ENCODE measurements at regions not wholly inside any gene's neighbourhood (a gene's known extent, or its start where the extent isn't known, plus 50 kb on each side); places are given as distances from the start of the nearest gene placed in this dataset.
A peak's percentile ranks its signal among the peaks of the same experiment; 100 is the strongest.

DNA sequence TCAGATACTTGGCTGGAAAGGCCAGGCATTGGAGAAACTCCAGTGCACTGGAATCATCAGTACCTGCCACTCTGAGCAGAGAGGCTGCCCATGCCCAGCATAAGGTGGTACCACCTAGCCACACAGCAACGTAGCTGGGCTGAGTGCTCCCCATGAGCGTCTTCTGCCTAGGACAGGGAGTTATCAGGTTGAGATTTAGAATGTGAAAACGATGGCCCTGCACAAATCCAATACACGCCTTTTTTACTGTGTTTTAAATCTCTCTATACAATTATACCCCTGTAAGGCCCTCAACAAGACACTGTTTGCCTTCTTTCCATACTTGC is 66.7 kb upstream of the PTGR2 start:
- DNase-seq (ENCODE audit: low read depth, low spot score), result no peak
- Mint-ChIP-seq H3K27me3 (ENCODE audit: low read depth) (peaks cover 3% of the 10 kb centered on the region), H3K4me3 (peak overlapping the region; percentile 89), H3K27ac (ENCODE audit: unreplicated experiment) (no peak overlapping the region), H3K36me3 (ENCODE audit: low read depth) (no peaks in the 10 kb centered on the region), H3K9me3 (no peaks in the 10 kb centered on the region), H3K4me1 (peaks cover 77% of the 10 kb centered on the region)
- TF ChIP-seq CTCF (conservative IDR thresholded peaks at IDR 0.05), result no peak

GRCh38 chr14:73784181-73784987 is 67.2 kb upstream of the PTGR2 start:
- H3K36me3 Mint-ChIP-seq (ENCODE audit: low read depth), result no peaks in the 10 kb centered on the region
- no peaks in the 10 kb centered on the region for H3K9me3 Mint-ChIP-seq
- H3K4me1 Mint-ChIP-seq, result peaks cover 72% of the 10 kb centered on the region
- no peak for TF ChIP-seq CTCF (conservative IDR thresholded peaks at IDR 0.05)
- peaks cover 3% of the 10 kb centered on the region for H3K27me3 Mint-ChIP-seq (ENCODE audit: low read depth)
- DNase-seq (ENCODE audit: low read depth, low spot score), result no peak
- H3K27ac Mint-ChIP-seq (ENCODE audit: unreplicated experiment), result peak overlapping the region; percentile 83
- H3K4me3 Mint-ChIP-seq, result peak overlapping the region; percentile 89

DNA sequence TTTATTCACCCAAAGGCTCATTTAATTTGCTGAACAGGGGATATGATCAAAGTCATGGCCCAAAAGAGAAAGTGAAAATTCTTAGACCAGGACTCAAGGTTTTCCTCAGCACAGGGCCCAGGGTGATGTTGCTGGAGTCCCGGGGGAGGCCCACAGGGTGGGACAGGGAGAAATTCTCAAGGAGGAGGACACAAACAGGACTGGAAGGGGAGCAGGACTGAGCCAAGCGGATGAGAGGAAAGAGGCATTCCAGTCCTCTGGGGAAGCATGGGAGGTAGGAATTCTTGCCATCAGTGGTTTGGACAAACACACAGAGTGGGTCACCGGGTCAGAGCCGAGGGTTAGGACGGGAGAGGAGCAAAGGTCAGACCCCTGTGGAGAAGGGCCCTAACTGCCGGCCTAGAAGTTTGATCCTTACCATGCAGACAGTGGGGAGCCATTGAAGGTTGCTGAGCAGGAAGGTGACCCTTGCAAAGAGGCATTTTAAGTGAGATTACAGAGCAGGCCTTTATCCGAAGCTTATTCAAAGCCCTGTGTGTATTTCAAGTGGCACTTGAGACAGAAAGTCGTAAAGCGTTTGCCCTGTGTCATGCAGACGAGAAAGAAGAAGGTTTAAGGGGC is 68.4 kb upstream of the PTGR2 start:
- peak overlapping the region; percentile 87 for H3K27ac Mint-ChIP-seq (ENCODE audit: unreplicated experiment)
- no peak for TF ChIP-seq CTCF (conservative IDR thresholded peaks at IDR 0.05)
- H3K4me3 Mint-ChIP-seq, result peak overlapping the region; percentile 89
- H3K36me3 Mint-ChIP-seq (ENCODE audit: low read depth), result no peaks in the 10 kb centered on the region
- H3K27me3 Mint-ChIP-seq (ENCODE audit: low read depth), result peaks cover 3% of the 10 kb centered on the region
- H3K4me1 Mint-ChIP-seq, result peaks cover 64% of the 10 kb centered on the region
- H3K9me3 Mint-ChIP-seq, result no peaks in the 10 kb centered on the region
- peak; percentile 48 for DNase-seq (ENCODE audit: low read depth, low spot score)

- H3K4me1 Mint-ChIP-seq, result peaks cover 58% of the 10 kb centered on the region
- peak overlapping the region; percentile 89 for H3K4me3 Mint-ChIP-seq
- H3K36me3 Mint-ChIP-seq (ENCODE audit: low read depth), result no peaks in the 10 kb centered on the region
- H3K9me3 Mint-ChIP-seq, result no peaks in the 10 kb centered on the region
- H3K27ac Mint-ChIP-seq (ENCODE audit: unreplicated experiment), result peak overlapping the region; percentile 87
- no peak for DNase-seq (ENCODE audit: low read depth, low spot score)
- peaks cover 3% of the 10 kb centered on the region for H3K27me3 Mint-ChIP-seq (ENCODE audit: low read depth)
- no peak for TF ChIP-seq CTCF (conservative IDR thresholded peaks at IDR 0.05)
Observed at GRCh38 chr14:73782623-73783022, 68.4 kb upstream of the PNMA1 start.

- Mint-ChIP-seq H3K9me3 (no peaks in the 10 kb centered on the region), H3K36me3 (ENCODE audit: low read depth) (no peaks in the 10 kb centered on the region), H3K4me1 (peaks cover 49% of the 10 kb centered on the region), H3K27me3 (ENCODE audit: low read depth) (peaks cover 3% of the 10 kb centered on the region), H3K27ac (ENCODE audit: unreplicated experiment) (no peak overlapping the region), H3K4me3 (no peak overlapping the region)
- TF ChIP-seq CTCF (conservative IDR thresholded peaks at IDR 0.05), result no peak
- no peak for DNase-seq (ENCODE audit: low read depth, low spot score)
Observed at GRCh38 chr14:73780896-73781295, 66.7 kb upstream of the PNMA1 start.
